ELF-1 (cell line): ENCODE measurements at regions not wholly inside any gene's neighbourhood (a gene's known extent, or its start where the extent isn't known, plus 50 kb on each side); places are given as distances from the start of the nearest gene placed in this dataset.

Source experiments
- DNase-seq: peaks from one replicate; pipeline ENCODE4 v3.0.0-alpha.2; 2016; ENCODE audit warnings: low read depth, low spot score

GRCh38 chr4:106767991-106768390 is 268.1 kb downstream of the DKK2 start:
- DNase-seq: no peak

- no peak for DNase-seq
Observed at GRCh38 chr4:106766519-106766918, 269.6 kb downstream of the DKK2 start.

GRCh38 chr4:106764774-106765173 is 271.3 kb downstream of the DKK2 start:
- no peak for DNase-seq

GRCh38 chr4:106762666-106763443 is 273.3 kb downstream of the DKK2 start:
- DNase-seq: no peak

GRCh38 chr4:106753426-106753825 is 282.7 kb downstream of the DKK2 start:
- DNase-seq: no peak

GRCh38 chr4:106746451-106746850 is 289.7 kb downstream of the DKK2 start:
- no peak for DNase-seq

- DNase-seq: no peak
Observed at GRCh38 chr4:106738121-106738520, 298.0 kb downstream of the DKK2 start.

- peak; percentile 1 for DNase-seq
Observed at GRCh38 chr4:106718548-106718947, 317.6 kb downstream of the DKK2 start.

- no peak for DNase-seq
Observed at GRCh38 chr4:106717091-106717490, 319.0 kb downstream of the DKK2 start.

- no peak for DNase-seq
Observed at GRCh38 chr4:106715825-106716224, 320.3 kb downstream of the DKK2 start.

- DNase-seq: no peak
Observed at GRCh38 chr4:106708464-106708816, 327.7 kb downstream of the DKK2 start.

- no peak for DNase-seq
Observed at GRCh38 chr4:106707776-106708463, 328.2 kb downstream of the DKK2 start.

- DNase-seq: no peak
Observed at GRCh38 chr4:106704253-106704870, 331.8 kb downstream of the DKK2 start.

- DNase-seq: no peak
Observed at GRCh38 chr4:106700321-106700720, 331.7 kb upstream of the GIMD1 start.

GRCh38 chr4:106698621-106699195 is 330.1 kb upstream of the GIMD1 start:
- DNase-seq: no peak

- DNase-seq: no peak
Observed at GRCh38 chr4:106695501-106696262, 327.1 kb upstream of the GIMD1 start.

GRCh38 chr4:106694232-106694631 is 325.7 kb upstream of the GIMD1 start:
- no peak for DNase-seq

- DNase-seq: no peak
Observed at GRCh38 chr4:106691749-106692148, 323.2 kb upstream of the GIMD1 start.

- DNase-seq: no peak
Observed at GRCh38 chr4:106690487-106690886, 321.9 kb upstream of the GIMD1 start.

- no peak for DNase-seq
Observed at GRCh38 chr4:106687026-106687425, 318.4 kb upstream of the GIMD1 start.

GRCh38 chr4:106681381-106681921 is 312.9 kb upstream of the GIMD1 start:
- DNase-seq: no peak
